Endothelial cell (in vitro differentiated cells): ENCODE measurements at regions not wholly inside any gene's neighbourhood (a gene's known extent, or its start where the extent isn't known, plus 50 kb on each side); places are given as distances from the start of the nearest gene placed in this dataset.

Experiments
- DNase-seq: peaks from one replicate; pipeline ENCODE4 v3.0.0; 2021; ENCODE audit warnings: low spot score
- H3K27ac Mint-ChIP-seq: one replicate; pipeline ENCODE4 v1.8.0; 2021; ENCODE audit warnings: mixed read lengths, inconsistent platforms; ENCODE audit not compliant: unreplicated experiment
- H3K27me3 Mint-ChIP-seq: one replicate; pipeline ENCODE4 v1.8.0; 2021; ENCODE audit warnings: mild to moderate bottlenecking, moderate library complexity, mixed read lengths, inconsistent platforms; ENCODE audit not compliant: unreplicated experiment
- H3K36me3 Mint-ChIP-seq: one replicate; pipeline ENCODE4 v1.8.0; 2021; ENCODE audit warnings: mild to moderate bottlenecking, low read depth, mixed read lengths, inconsistent platforms; ENCODE audit not compliant: unreplicated experiment
- H3K4me1 Mint-ChIP-seq: one replicate; pipeline ENCODE4 v1.8.0; 2021; ENCODE audit warnings: mild to moderate bottlenecking, mixed read lengths, inconsistent platforms; ENCODE audit not compliant: unreplicated experiment
- H3K4me3 Mint-ChIP-seq: one replicate; pipeline ENCODE4 v1.8.0; 2021; ENCODE audit warnings: mild to moderate bottlenecking, mixed read lengths, inconsistent platforms; ENCODE audit not compliant: unreplicated experiment
- H3K9me3 Mint-ChIP-seq: one replicate; pipeline ENCODE4 v1.8.0; 2021; ENCODE audit warnings: mixed read lengths, inconsistent platforms; ENCODE audit not compliant: unreplicated experiment
- TF ChIP-seq, protein P1 (sequence below): fragments of 200-600 bp; sonication (generic); IDR thresholded peaks from one replicate; pipeline ENCODE4 v1.5.0; 2021; ENCODE audit warnings: antibody characterized with exemption; ENCODE audit not compliant: unreplicated experiment

DNA sequence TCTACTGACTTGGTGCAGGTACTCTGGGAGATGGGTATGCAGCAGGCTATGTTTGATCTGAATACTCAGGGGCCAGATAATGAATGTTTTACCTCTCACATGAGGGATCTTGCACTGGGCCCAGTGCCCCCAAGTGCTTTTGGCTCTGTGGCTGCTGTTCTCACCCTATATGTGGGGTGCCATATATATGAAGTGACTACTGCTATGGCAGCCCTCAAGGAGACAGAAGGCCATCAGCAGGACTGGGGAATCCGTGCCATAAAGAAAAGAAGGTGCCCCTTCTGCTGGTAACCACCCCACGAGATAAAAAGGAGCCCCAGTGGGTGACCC lies 302.1 kb downstream of the ZPLD1 start:
- H3K27ac Mint-ChIP-seq = no peak overlapping the region
- H3K27me3 Mint-ChIP-seq = peaks cover 4% of the 10 kb centered on the region
- no peaks in the 10 kb centered on the region for H3K4me1 Mint-ChIP-seq
- no peak overlapping the region for H3K4me3 Mint-ChIP-seq
- TF ChIP-seq, protein P1, sequence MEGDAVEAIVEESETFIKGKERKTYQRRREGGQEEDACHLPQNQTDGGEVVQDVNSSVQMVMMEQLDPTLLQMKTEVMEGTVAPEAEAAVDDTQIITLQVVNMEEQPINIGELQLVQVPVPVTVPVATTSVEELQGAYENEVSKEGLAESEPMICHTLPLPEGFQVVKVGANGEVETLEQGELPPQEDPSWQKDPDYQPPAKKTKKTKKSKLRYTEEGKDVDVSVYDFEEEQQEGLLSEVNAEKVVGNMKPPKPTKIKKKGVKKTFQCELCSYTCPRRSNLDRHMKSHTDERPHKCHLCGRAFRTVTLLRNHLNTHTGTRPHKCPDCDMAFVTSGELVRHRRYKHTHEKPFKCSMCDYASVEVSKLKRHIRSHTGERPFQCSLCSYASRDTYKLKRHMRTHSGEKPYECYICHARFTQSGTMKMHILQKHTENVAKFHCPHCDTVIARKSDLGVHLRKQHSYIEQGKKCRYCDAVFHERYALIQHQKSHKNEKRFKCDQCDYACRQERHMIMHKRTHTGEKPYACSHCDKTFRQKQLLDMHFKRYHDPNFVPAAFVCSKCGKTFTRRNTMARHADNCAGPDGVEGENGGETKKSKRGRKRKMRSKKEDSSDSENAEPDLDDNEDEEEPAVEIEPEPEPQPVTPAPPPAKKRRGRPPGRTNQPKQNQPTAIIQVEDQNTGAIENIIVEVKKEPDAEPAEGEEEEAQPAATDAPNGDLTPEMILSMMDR = no peak
- DNase-seq = no peak
- no peaks in the 10 kb centered on the region for H3K9me3 Mint-ChIP-seq
- H3K36me3 Mint-ChIP-seq = no peaks in the 10 kb centered on the region

DNA sequence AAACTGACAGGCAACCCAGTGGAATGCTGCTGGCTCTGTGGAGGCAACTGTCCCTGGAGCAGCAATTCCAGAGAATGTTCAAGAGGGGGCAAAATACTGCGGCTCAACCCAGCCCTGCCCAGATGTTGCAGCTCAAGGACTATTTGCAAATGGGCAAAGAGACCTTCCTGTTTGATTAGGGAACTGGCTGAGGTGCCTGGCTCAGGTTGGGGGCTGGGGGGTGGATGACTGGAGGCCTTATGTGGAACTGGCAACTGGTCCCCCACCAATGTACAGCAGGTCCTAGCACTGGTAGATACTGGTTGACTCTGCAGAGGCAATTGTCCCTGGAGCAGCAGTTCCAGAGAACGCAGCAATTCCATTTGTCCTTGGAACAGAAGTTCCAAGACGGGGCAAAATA lies 302.5 kb downstream of the ZPLD1 start:
- Mint-ChIP-seq H3K4me1 (no peaks in the 10 kb centered on the region), H3K27ac (no peak overlapping the region), H3K27me3 (peaks cover 2% of the 10 kb centered on the region), H3K9me3 (no peaks in the 10 kb centered on the region), H3K36me3 (no peaks in the 10 kb centered on the region), H3K4me3 (no peak overlapping the region)
- no peak for DNase-seq
- TF ChIP-seq, protein P1 = no peak

DNA sequence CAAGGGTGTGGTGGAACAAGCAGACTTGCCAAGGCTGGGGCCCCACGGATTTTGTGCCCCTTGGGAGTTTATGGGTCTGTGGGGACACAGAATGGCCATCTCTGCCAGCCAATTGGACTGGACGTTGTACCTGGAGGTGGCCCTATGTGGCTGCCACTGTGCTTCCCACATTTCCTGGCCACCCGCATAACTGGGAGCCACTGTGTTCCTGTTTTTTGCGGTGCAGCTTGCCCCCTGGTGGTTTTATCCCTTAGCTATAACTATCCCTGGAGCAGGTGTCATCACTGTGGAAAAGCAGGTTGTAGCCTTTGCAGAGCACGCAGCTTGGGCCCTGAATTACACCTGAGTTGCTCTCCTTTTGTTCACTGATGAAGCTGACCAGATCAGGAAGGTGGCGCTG lies 306.3 kb downstream of the ZPLD1 start:
- no peaks in the 10 kb centered on the region for H3K9me3 Mint-ChIP-seq
- no peak overlapping the region for H3K27ac Mint-ChIP-seq
- no peaks in the 10 kb centered on the region for H3K27me3 Mint-ChIP-seq
- H3K4me1 Mint-ChIP-seq = peaks cover 3% of the 10 kb centered on the region
- TF ChIP-seq, protein P1 = no peak
- no peaks in the 10 kb centered on the region for H3K36me3 Mint-ChIP-seq
- H3K4me3 Mint-ChIP-seq = no peak overlapping the region
- DNase-seq = no peak

DNA sequence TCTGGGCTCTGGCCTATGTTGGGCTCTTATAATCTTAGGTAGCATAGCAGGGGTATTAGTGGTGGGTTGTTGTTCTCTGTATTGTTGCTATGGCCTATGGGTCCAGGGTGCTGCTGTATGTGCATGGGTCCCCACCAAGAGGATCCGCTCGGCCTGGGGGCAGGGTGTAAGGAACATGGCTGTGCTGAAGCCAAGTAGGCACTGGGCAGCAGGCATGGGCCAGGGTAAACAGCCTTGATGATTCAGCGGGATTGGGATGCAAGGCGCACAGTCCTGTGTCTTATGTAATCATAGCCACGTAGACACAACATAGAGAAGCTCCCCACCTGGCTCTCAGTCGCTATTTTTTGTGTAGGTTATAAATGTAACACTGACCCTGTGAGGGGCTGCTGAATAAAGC lies 306.9 kb downstream of the ZPLD1 start:
- no peak overlapping the region for H3K4me3 Mint-ChIP-seq
- DNase-seq = no peak
- TF ChIP-seq, protein P1 = no peak
- no peaks in the 10 kb centered on the region for H3K27me3 Mint-ChIP-seq
- peaks cover 3% of the 10 kb centered on the region for H3K4me1 Mint-ChIP-seq
- H3K9me3 Mint-ChIP-seq = no peaks in the 10 kb centered on the region
- H3K36me3 Mint-ChIP-seq = no peaks in the 10 kb centered on the region
- no peak overlapping the region for H3K27ac Mint-ChIP-seq

DNA sequence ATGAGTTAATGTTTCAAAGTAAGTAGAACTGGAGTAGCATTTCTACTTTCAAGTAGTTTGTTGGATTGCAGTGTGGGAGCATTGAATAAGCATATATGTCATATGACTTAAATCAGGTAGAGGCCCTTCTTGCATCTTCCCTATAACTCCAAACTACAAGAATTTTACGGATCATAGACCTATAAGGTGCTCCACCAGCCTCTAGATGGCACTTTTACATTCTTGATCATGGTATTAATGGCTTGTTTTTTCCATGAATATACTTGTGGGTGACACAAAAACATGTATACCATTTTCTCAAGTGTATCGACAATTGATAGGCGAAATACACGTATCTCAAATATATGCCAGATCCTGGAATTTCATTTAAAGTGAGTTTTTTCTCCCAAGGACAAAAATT lies 311.1 kb downstream of the ZPLD1 start:
- H3K9me3 Mint-ChIP-seq = no peaks in the 10 kb centered on the region
- no peak overlapping the region for H3K27ac Mint-ChIP-seq
- no peak overlapping the region for H3K4me3 Mint-ChIP-seq
- H3K4me1 Mint-ChIP-seq = peaks cover 6% of the 10 kb centered on the region
- TF ChIP-seq, protein P1 = no peak
- no peaks in the 10 kb centered on the region for H3K27me3 Mint-ChIP-seq
- no peaks in the 10 kb centered on the region for H3K36me3 Mint-ChIP-seq
- no peak for DNase-seq
